ENCODE measurements at regions not wholly inside any gene's neighbourhood (a gene's known extent, or its start where the extent isn't known, plus 50 kb on each side); places are given as distances from the start of the nearest gene placed in this dataset.

DNA sequence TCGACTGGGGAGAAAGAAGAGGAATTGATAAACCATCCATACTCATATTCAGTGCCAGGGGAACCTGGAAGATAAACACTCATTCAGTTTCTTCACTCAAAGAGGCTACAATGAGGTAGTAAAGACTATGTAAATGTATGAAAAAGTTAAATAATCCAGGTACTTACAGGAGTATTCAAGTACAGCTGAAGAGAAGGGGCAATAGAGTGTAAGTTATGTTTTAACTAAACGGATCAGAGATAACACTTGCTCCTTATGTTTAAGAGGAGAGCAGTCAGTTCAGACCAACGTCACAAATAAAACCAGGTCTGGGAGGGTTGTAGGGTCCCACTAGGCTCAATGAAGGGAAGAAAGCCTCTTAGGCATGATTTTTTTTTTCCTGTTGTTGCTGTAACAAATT is 358.3 kb upstream of the SMIM21 start:
- no peak for DNase-seq

DNA sequence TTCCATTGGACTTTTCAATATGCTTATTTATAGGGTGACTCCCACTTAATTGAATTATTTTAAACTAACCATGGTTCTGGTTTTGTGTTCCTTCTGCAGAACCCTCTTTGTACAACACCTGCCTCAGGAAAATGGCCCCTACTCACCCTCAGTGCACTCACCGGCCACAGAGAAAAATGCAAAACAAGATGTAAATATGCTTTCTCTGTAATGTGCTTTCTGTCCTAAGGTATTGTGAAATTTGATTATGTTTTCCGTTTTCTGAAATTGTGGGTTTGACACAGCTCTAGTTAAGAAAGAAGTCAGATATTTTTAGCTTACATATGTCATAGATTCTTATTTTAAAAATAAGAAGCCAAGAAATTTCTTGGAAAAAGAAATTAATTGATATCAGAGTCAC is 357.7 kb upstream of the SMIM21 start:
- DNase-seq: no peak

DNA sequence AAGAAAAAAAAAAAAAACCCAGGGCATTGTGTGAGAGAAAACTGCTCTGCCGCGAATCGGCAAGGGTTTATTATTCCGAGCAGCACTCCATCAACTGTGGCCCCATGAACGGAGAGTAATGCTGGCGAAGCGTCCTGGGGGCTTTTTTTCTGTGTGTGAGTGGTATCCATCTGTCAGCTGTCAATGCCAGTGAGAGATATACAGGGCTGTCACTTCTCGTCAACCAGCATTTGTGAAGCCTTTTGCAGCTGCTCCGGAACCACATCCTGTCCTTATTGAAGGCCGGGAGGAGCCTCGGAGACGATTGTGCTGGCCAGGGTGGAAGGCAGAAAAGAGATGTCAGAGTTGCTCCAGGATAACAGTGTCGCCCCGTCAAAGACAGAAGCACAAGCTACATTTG is 356.9 kb upstream of the SMIM21 start:
- DNase-seq: no peak

DNA sequence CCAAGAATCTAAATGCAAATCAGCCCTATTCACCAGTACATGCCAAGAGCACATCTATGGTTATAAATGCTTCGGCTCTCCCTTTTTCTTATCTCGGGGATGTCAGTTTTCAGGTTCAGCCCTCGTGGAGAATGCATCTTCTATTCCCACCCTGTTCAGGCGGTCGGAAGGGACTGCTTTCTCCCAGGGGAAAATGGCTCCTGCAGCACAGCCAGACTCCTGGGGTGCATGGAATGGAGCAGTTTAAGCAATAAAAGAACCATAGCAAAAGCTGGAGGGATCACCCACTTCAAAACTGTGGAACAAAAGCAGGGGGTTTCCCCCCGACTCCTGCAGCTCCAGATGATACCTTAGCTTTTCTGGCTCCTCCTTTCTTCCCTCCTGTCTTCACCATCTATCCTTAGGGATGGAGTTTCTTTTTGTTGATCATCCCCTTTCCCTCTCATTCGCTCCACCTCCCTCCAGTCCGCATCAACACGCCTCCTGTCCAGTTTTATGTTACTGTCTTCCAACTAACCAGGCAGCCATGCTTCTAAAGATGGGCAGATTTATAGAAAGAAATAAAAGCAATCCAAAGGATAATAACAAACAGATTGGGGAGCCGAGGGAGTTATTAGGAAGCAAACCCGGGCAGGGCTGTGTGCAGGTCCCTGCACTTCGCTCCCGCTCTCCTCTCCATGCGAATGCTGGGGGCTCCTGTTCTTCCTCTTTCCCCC is 356.2 kb upstream of the SMIM21 start:
- DNase-seq: no peak

DNA sequence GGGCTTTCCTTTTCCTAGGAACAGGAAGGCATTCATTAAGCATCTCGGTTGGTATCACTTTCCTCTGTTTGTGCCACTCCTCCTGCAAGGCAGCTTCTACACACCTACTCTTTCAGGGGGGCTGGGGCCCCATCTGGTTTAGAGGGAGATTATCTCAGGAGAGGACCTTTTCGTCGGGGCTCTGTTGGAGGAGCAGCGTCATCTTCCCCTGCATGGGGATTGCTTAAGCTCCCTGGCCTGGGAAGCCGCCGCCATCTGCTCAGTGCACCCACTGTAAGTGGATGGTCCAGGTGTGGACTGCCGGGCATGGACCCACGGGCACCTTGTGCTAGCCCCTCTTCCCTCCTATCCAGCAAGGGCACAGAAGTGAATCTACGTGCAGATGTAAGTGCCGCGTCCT is 355.3 kb upstream of the SMIM21 start:
- no peak for DNase-seq

DNA sequence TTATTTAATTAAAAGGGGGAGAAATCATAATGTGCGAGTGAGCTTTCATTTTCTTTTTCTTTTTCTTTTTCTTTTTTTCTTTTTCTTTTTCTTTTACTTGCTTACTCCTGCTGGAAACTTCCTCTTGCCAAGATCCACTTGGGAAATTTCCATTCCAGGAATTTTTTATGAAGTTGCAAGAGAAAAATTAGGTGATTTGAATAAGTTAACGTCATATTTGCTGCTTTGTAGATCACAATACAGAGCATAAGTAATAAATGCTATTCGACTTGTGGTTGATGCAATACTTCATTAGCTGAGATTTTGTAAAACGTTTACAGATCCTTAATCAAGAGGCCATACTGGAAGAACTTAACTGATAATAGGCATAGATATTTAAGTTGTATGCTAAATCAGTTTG is 354.7 kb upstream of the SMIM21 start:
- no peak for DNase-seq

DNA sequence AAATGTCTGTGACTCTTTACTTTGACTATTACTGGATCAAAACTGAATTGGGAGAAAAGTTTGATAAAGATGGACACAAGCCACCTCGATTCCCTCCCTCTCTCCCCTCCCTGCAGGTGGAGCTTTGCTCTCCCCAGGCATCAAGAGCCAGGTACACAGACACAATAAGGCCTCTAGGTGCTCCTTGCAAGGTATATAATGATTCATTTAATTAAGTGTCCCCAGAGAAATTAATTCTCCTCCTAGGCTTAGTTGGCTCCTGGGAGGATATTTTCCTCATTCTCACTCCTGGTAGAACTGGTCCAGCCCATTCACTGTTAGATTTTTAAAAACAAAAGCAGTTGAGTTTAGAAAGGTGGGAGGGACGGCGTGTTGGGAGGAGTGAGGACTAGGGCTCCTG is 352.4 kb upstream of the SMIM21 start:
- DNase-seq: no peak

DNA sequence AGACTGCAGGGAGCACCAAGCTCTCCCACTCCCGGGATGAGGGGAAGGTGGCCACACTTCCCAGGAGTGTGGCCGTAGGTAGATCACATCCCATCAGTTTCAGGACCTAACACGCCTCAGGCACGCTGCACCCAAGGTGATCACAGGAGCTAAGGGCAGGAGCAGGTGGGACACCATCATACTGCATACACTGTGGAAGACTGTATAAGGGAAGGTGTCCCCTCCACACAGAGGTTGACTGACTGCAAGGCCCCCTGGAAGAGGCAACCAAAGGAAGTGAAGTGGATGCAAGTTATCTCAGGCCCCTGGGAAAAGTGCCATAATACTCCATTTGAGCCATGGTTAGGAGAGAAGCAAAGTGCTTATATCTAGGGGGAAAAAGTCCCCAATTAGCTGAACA is 351.9 kb upstream of the SMIM21 start:
- DNase-seq: no peak

DNA sequence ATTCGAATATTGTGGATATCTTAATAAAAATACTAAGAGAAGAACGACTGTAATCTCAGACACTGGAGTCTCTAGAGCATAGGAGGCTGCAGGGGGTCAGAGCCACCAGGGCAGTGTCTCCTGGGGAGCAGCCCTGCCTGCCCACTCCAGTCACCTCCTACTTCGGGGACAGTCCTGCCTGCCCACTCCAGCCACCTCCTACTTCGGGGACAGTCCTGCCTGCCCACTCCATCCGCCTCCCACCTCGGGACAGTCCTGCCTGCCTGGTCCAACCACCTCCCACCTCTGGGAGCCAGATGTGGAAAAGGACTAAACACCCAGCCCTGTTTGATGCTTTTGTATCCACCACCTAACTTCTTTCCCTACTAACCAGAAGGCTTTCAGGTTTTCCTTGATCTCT is 350.1 kb upstream of the SMIM21 start:
- DNase-seq: no peak

DNA sequence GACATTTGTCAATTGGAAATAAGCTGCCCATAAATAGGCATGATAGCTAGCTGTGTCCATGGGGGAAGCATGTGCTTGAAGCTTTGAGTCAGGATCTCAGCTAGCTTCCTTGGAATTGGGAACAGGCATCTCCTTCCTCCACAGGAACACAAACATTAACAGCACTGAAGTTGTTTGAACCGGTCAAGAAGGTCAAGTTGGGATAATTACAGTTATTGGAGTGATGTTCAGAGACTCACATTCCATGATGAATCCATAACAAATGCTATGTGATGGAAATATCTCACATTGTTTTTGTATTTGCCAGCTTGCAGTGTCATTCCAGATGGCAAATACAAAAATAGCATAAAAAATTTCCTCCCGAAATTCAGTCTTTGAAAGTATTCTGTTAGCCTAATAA is 347.6 kb upstream of the SMIM21 start:
- no peak for DNase-seq

DNA sequence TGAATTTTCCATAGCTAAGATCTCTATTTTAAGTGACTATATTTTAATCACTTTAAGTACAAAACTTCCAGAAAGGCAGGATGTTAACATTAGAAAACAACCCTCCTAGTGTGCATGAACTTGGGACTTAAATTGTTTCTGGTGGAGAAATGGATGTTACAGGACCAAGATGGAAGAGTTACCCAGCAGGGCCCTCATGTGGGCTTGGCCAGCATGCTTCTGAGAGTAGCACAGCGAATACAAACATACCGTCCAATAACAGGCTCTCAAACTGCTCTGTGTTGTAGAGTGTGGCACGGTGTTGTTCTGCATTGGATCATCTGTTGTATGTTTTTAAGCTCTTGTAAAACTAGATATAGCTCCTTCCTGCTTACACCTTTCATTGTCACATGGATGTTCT is 346.1 kb upstream of the SMIM21 start:
- no peak for DNase-seq

DNA sequence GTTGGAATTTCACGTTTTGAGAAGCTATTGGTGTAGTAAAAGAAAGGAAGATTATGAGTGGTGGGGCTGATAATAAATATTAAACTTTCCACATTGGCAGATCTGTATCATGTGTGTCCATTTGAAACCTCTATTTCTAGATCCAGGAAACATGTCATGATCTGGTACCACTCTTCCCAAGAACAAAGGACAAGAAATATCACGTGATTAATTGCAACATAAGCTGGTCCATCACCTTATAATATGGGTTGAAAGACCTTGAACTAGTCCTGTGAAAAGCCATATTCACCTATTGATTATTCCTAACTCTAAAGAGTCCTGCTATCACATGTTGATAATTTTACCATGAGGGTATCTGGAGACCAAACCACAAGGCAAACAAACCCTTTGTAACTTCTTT is 335.3 kb upstream of the SMIM21 start:
- no peak for DNase-seq

DNA sequence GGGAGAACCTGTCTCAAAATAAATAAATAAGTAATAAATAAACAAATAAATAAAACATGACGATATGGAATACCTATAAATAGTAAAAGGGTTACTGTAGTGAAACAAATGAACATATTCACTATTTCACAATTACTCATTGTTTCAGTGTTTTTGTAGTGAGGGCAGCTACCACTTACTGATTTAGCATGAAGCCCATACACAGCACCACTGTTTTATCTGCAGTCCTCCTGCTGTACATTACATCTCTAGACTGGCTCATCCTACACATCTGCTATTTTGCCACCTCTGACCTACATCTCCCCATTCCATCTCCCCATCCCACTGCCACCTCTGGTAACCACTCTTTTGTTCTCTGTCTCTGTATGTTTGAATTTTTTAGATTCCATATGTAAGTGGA is 332.7 kb upstream of the SMIM21 start:
- no peak for DNase-seq

DNA sequence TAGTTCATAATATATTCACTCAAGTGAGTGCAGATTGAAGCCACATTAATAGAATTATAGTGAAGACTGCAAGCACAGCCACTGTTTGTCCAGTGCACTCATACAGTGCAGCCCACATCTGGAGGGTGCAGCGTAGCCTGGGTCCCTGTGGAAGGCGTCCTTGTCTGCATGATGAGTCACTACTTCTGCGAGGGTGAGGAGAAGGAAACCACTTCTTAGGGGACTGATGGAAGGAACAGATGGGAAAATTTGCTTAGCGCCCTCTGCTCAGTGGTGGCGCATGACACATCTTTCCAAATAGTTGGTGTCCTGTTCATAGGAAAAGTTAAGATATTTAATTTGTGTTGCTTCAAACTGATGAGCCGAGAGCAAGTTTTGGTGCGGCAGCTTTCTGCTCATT is 330.4 kb upstream of the SMIM21 start:
- DNase-seq: no peak

DNA sequence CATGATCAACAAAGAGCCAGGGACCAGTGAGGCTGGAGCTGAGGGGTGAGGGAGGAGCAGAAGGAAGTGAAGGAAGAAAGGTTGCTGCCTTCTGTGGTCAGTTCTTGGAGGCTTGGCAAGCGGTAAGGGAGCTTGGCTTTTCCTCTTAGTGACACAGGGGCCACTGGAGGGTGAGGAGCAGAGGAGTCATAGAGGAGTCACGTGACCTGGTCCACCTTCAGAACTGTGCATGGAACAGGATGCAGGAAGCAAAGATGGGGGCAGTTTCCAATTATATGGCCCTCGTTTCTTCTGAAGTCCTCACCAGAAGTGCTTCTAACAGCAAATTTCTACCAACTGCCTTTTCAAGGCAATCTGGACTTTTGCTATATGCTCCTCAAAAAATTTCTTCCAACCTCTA is 326.9 kb upstream of the SMIM21 start:
- DNase-seq: no peak

DNA sequence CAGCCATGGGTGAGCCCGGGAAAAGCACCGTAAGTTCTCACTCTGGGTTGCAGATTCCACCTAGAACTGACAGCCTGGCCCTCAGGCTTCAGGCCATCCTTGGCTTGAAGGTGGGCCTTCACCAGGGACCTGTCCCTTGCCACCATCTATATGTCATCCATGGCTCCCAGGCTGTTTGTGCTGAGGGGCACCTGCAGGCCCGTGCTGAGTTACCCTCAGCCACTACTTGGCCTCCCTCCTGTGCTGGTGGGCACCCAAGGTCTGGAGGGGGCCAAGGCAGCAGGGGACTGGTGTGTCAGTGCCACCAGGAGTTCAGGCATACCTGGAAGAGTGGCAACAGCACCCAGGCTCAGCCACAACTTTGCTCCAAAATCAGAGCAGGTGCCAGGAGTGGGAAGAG is 326.2 kb upstream of the SMIM21 start:
- no peak for DNase-seq

DNA sequence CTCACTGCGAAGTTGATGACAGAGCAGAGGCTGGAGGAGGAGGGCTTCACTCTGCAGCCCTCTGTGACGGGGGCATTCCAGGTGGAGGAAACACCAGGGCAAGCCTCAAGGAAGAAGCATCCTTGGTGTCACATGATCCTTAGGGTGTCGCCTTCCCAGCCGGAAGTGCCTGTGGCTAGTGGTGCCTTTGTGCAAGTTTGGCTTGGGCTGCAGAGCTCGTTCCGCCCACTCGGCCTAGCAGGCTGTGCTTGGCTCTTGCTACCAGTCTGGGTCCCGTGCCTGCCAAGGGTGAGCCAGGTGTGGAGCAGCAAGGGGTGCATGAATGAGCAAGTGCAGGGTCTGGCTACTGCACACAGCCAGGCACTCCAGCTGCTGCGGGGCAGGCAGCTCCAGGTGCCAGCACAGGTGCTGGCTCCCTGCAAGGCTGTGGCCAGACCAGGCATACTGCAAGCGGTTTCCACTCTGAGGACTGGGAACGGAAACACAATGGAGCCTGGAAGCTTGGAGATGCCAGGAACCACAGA is 325.3 kb upstream of the SMIM21 start:
- no peak for DNase-seq

DNA sequence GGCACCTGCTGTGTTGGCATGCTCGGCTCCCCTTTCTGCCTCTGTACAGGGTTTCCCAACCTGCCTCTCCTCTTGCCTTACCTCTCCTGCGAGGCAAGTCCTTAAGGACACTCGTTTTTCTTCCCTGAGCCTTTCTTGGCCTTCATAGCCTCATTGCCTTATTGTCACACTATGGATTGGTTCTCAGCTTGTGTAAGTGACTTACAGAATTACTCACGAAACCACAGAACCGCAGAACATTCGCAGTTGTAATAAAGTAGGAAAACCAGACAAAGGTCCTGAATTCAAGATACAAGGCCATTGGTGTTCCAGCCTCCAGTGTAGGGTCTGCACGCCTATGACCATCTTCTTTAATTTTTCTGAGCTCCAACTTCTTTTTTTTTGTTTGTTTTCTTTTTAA is 317.6 kb upstream of the SMIM21 start:
- DNase-seq: no peak

DNA sequence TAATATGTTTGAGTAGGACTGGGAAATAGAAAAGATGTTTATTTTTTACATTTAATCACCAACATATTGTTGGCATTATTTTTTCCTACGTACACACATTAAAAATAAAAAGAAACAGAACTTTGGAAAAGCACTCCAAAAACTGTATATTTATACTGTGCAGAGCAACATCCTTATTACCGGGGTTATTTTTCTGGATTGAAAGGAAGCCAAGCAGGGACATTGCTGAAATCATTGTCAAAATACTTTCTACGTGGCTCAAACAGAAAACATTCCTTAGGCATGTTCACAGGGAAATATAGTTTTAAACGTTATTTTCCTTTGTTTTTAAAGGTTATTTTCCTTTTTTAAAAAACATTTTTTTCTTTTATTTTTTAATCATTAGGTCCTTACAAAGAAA is 315.0 kb upstream of the SMIM21 start:
- DNase-seq: no peak

DNA sequence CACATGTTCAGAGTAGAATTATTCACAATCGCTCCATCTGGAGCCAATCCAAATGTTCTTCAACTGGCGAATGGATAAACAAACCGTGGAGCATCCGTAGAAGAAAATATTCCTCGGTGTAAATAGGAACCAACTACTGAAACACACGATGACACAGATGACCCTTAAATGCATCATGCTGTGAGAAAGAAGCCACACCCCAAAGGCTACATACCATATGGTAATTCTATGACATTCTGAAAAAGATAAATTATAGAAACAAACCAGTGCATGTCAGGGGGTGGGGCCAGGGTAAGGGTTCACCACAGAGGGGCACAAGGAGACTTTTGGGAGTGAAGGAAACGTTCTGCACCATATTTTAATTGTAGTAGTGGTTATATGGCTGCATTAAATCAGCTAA is 312.2 kb upstream of the SMIM21 start:
- no peak for DNase-seq

DNA sequence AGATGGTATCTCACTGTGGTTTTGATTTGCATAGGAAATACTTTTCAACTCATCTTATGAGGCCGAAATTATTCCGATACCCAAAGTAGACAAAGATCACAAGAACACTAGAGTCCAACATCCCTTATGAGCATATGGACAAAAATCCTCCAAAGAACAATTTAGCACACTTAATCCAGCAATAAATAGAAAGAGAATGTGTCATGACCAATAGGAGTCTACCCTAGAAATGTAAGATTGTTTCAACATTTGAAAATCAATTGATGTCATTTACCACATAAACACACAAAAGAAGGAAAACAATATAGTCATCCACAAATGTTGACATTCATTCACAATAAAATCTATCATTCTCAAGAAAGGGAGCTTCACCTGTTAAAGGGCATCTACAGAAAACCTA is 307.8 kb upstream of the SMIM21 start:
- no peak for DNase-seq

DNA sequence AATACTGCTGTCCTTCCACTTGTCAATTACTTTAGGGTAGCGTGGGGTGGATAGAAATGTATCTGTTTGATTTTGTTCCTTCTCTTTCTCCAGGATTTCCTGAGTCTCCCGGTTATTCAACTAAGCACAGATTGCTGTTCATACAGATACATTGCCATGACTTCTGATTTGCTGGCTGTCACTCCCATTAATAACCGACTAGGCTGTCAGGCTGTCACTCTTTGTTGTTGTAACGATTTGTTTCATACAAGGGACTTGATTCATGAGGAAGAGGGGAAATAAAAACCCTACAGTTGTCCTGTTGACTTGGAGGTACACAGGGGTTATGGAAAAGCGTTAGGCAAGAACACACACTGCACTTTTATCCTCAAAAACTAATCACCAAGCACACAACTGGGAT is 302.7 kb upstream of the SMIM21 start:
- DNase-seq: no peak

DNA sequence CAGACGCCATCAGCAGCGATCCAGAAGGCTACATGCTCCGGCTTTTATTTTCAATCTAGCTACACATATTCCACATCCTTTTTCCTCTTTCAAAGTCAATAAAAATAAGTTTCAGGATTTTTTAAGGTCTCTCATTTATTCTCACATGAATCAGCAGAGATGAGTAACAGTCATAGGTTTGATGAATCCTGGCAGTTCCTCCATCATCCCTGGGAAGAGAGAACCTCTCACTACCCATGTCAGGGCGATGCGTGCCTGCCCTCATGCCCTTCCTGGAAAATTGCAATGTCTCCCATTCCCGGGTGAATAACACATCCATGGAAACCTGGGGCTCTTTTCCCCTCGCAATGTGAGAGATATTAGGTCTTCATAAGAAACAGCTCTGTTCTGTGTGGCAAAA is 301.1 kb upstream of the SMIM21 start:
- no peak for DNase-seq

DNA sequence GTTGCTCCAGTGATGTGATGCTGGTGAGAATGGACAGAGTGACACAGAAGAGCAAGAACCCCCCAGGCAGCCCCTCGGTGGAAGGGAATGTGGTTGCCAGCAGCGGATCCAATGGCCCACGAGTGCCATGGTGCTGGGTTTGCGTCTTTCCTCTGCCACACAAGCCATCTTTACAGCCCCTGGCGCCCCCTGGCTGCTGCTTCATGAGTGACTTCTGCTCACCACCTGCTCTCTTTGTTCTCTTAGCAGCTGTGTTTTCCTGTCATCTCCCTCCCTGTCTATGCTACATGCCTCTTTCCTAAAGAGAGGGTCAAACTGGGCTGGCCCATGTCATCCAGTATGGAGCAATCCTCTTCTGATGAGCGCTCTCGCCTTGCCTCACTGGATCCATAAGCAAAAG is 300.0 kb upstream of the SMIM21 start:
- no peak for DNase-seq

DNA sequence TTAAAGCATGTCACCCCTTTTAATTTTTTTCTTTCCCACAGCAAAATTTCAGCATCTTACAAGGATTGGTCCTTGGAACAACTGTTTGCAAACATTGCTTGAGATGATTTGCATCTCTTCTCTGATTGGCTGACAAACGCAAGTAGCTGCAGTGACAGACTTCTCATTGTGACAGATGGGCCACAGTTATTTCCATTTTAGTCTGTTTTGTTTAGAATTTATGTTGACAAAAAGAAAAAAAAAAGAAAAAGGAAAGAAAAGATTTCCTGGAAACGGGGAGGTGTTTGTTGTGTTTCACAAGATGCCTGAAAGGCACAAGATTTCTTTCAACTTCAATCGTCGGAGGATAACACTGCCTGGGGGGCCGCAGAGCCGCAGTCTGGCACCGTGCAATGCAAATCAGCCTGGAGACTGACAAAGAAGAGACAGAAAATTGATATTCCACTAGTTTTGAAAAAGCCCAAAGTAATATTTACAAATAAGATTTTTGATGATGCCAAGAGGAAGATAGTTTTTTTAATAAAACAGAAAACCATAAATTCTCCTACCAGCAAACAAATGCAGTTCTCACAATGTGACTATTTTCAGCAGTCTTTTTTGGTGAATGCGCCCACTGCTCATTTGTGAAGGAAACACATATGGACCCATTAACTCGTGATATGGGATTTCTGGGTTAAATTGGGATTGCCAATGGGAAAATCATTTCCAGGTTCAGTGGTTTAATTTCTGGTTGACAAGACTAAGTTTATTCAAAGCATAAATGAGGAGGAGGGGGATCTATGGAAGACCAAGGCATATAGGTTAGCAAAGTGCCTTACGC is 296.2 kb upstream of the SMIM21 start:
- no peak for DNase-seq
